Type B pancreatic cell (in vitro differentiated cells): ENCODE measurements at regions not wholly inside any gene's neighbourhood (a gene's known extent, or its start where the extent isn't known, plus 50 kb on each side); places are given as distances from the start of the nearest gene placed in this dataset.

ENCODE experiments used
- DNase-seq: peaks from one replicate; pipeline ENCODE4 v3.0.0; 2021; ENCODE audit warnings: mixed read lengths; ENCODE audit not compliant: unreplicated experiment; ENCODE audit errors: extremely low spot score
- H3K27ac Mint-ChIP-seq: 2 replicates; pipeline ENCODE4 v1.8.0; 2021; ENCODE audit warnings: mild to moderate bottlenecking, mixed read lengths
- H3K27me3 Mint-ChIP-seq: 2 replicates; pipeline ENCODE4 v1.8.0; 2021; ENCODE audit warnings: mixed read lengths
- H3K36me3 Mint-ChIP-seq: 2 replicates; pipeline ENCODE4 v1.8.0; 2021; ENCODE audit warnings: mixed read lengths
- H3K4me1 Mint-ChIP-seq: one replicate; pipeline ENCODE4 v1.8.0; 2021; ENCODE audit warnings: mixed read lengths; ENCODE audit not compliant: unreplicated experiment
- H3K4me3 Mint-ChIP-seq: 2 replicates; pipeline ENCODE4 v1.8.0; 2021; ENCODE audit warnings: mild to moderate bottlenecking, mixed read lengths
- H3K9me3 Mint-ChIP-seq: 2 replicates; pipeline ENCODE4 v1.8.0; 2021; ENCODE audit warnings: mixed read lengths
- CTCF ChIP-seq: fragments of 200-600 bp; sonication (generic); conservative IDR thresholded peaks from 2 replicates; pipeline ENCODE4 v1.5.0; 2021; ENCODE audit warnings: antibody characterized with exemption, mild to moderate bottlenecking

GRCh38 chr16:52758473-52758855 lies 211.5 kb upstream of the TOX3 start:
- Mint-ChIP-seq H3K27me3 (peaks cover 3% of the 10 kb centered on the region), H3K4me1 (no peaks in the 10 kb centered on the region), H3K36me3 (no peaks in the 10 kb centered on the region), H3K9me3 (no peaks in the 10 kb centered on the region), H3K4me3 (no peak overlapping the region), H3K27ac (no peak overlapping the region)
- no peak for TF ChIP-seq CTCF
- DNase-seq: no peak

GRCh38 chr16:52757746-52758472 lies 211.0 kb upstream of the TOX3 start:
- no peak overlapping the region for H3K27ac Mint-ChIP-seq
- no peak for DNase-seq
- H3K9me3 Mint-ChIP-seq: no peaks in the 10 kb centered on the region
- no peaks in the 10 kb centered on the region for H3K4me1 Mint-ChIP-seq
- H3K36me3 Mint-ChIP-seq: no peaks in the 10 kb centered on the region
- peaks cover 3% of the 10 kb centered on the region for H3K27me3 Mint-ChIP-seq
- H3K4me3 Mint-ChIP-seq: no peak overlapping the region
- TF ChIP-seq CTCF: no peak

- H3K27ac Mint-ChIP-seq: no peak overlapping the region
- DNase-seq: no peak
- H3K4me1 Mint-ChIP-seq: no peaks in the 10 kb centered on the region
- H3K4me3 Mint-ChIP-seq: no peak overlapping the region
- no peaks in the 10 kb centered on the region for H3K36me3 Mint-ChIP-seq
- H3K27me3 Mint-ChIP-seq: no peaks in the 10 kb centered on the region
- no peaks in the 10 kb centered on the region for H3K9me3 Mint-ChIP-seq
- TF ChIP-seq CTCF: no peak
These were observed 210.0 kb upstream of the TOX3 start for GRCh38 chr16:52756812-52757517.

GRCh38 chr16:52755396-52755795 lies 208.5 kb upstream of the TOX3 start:
- DNase-seq: no peak
- H3K27me3 Mint-ChIP-seq: no peaks in the 10 kb centered on the region
- H3K9me3 Mint-ChIP-seq: no peaks in the 10 kb centered on the region
- TF ChIP-seq CTCF: no peak
- H3K36me3 Mint-ChIP-seq: no peaks in the 10 kb centered on the region
- no peaks in the 10 kb centered on the region for H3K4me1 Mint-ChIP-seq
- no peak overlapping the region for H3K27ac Mint-ChIP-seq
- no peak overlapping the region for H3K4me3 Mint-ChIP-seq

- H3K27me3 Mint-ChIP-seq: peaks cover 15% of the 10 kb centered on the region
- no peak overlapping the region for H3K4me3 Mint-ChIP-seq
- DNase-seq: no peak
- H3K9me3 Mint-ChIP-seq: no peaks in the 10 kb centered on the region
- no peaks in the 10 kb centered on the region for H3K4me1 Mint-ChIP-seq
- TF ChIP-seq CTCF: no peak
- H3K36me3 Mint-ChIP-seq: no peaks in the 10 kb centered on the region
- H3K27ac Mint-ChIP-seq: no peak overlapping the region
These were observed 204.1 kb upstream of the TOX3 start for GRCh38 chr16:52751035-52751434.
